ENCODE measurements at regions not wholly inside any gene's neighbourhood (a gene's known extent, or its start where the extent isn't known, plus 50 kb on each side); places are given as distances from the start of the nearest gene placed in this dataset.

DNA sequence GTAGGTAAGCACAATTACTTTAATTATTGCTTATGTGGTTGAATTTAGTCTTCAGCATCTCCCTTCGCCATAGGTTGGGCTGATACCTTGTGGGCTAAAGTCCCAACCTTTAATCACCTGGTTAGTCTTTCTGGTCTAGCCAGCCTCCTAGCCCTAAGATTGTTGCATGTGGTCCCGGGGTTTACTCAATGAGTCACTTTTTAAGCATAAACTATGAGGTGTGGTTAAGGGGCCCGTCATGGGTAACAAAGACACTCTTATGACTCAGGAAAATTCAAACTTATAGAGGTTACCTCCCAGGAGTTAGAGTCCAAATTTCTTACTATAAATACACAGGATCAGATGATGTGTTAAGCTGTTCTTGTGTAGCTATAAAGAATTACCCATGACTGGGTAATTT, 841.6 kb downstream of the TRIB2 start (continued):
- TF ChIP-seq SMAD4 (CRISPR knock-in tag; IDR thresholded peaks at IDR 0.05) (no peak), TP53 (CRISPR knock-in tag; IDR thresholded peaks at IDR 0.05) (no peak), SOX15 (CRISPR knock-in tag; IDR thresholded peaks at IDR 0.05) (no peak), JUN (CRISPR knock-in tag; IDR thresholded peaks at IDR 0.05) (no peak), ZBTB43 (CRISPR knock-in tag; IDR thresholded peaks at IDR 0.05) (no peak)

GRCh38 chr2:13560322-13560721, 843.6 kb downstream of the TRIB2 start:
- H3K9me3 Mint-ChIP-seq: no peaks in the 10 kb centered on the region
- TF ChIP-seq NR2C2 (CRISPR knock-in tag; IDR thresholded peaks at IDR 0.05) (no peak), NFATC4 (CRISPR knock-in tag; IDR thresholded peaks at IDR 0.05) (no peak), HMGA2 (CRISPR knock-in tag; IDR thresholded peaks at IDR 0.05) (no peak)
- TF ChIP-seq, protein P1, sequence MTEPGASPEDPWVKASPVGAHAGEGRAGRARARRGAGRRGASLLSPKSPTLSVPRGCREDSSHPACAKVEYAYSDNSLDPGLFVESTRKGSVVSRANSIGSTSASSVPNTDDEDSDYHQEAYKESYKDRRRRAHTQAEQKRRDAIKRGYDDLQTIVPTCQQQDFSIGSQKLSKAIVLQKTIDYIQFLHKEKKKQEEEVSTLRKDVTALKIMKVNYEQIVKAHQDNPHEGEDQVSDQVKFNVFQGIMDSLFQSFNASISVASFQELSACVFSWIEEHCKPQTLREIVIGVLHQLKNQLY (CRISPR knock-in tag; IDR thresholded peaks at IDR 0.05): no peak
- no peaks in the 10 kb centered on the region for H3K36me3 Mint-ChIP-seq
- no peak overlapping the region for H3K4me3 Mint-ChIP-seq
- no peak for DNase-seq (ENCODE audit: low spot score)
- no peak overlapping the region for H3K27ac Mint-ChIP-seq
- no peaks in the 10 kb centered on the region for H3K27me3 Mint-ChIP-seq (ENCODE audit: low read depth)
- H3K4me1 Mint-ChIP-seq: no peaks in the 10 kb centered on the region
- ATAC-seq: no peak
- POLR2A ChIA-PET: no interaction called here
- CTCF ChIA-PET: no interaction called here

- no peaks in the 10 kb centered on the region for H3K27me3 Mint-ChIP-seq (ENCODE audit: low read depth)
- POLR2A ChIA-PET: no interaction called here
- no peaks in the 10 kb centered on the region for H3K36me3 Mint-ChIP-seq
- no peaks in the 10 kb centered on the region for H3K9me3 Mint-ChIP-seq
- no peak overlapping the region for H3K27ac Mint-ChIP-seq
- CTCF ChIA-PET: no interaction called here
- H3K4me3 Mint-ChIP-seq: no peak overlapping the region
- DNase-seq (ENCODE audit: low spot score): no peak
- H3K4me1 Mint-ChIP-seq: no peaks in the 10 kb centered on the region
- TF ChIP-seq NR3C1 (CRISPR knock-in tag; conservative IDR thresholded peaks at IDR 0.05; ENCODE audit: low read depth) (no peak), ZBTB21 (CRISPR knock-in tag; IDR thresholded peaks at IDR 0.05; ENCODE audit: borderline replicate concordance) (no peak), TEAD4 (CRISPR knock-in tag; IDR thresholded peaks at IDR 0.05) (no peak), ZBTB43 (CRISPR knock-in tag; IDR thresholded peaks at IDR 0.05) (no peak), SMAD4 (CRISPR knock-in tag; IDR thresholded peaks at IDR 0.05) (no peak), ZNF121 (CRISPR knock-in tag; IDR thresholded peaks at IDR 0.05) (no peak), TCF7 (CRISPR knock-in tag; IDR thresholded peaks at IDR 0.05; ENCODE audit: low read depth) (no peak), ZNF416 (CRISPR knock-in tag; IDR thresholded peaks at IDR 0.05) (no peak), NR1H2 (CRISPR knock-in tag; IDR thresholded peaks at IDR 0.05) (no peak), OVOL2 (CRISPR knock-in tag; IDR thresholded peaks at IDR 0.05; ENCODE audit: borderline replicate concordance) (no peak), IRF2 (CRISPR knock-in tag; IDR thresholded peaks at IDR 0.05; ENCODE audit: borderline replicate concordance, low read depth) (no peak), TP53 (CRISPR knock-in tag; IDR thresholded peaks at IDR 0.05) (no peak), SMAD3 (CRISPR knock-in tag; IDR thresholded peaks at IDR 0.05; ENCODE audit: borderline replicate concordance) (no peak), ZNF423 (CRISPR knock-in tag; IDR thresholded peaks at IDR 0.05) (no peak), ZNF219 (CRISPR knock-in tag; IDR thresholded peaks at IDR 0.05; ENCODE audit: borderline replicate concordance) (no peak), GTF2I (CRISPR knock-in tag; conservative IDR thresholded peaks at IDR 0.05) (no peak), ZNF263 (CRISPR knock-in tag; IDR thresholded peaks at IDR 0.05; ENCODE audit: low read depth) (no peak), E2F1 (CRISPR knock-in tag; IDR thresholded peaks at IDR 0.05) (no peak), ATF6 (CRISPR knock-in tag; IDR thresholded peaks at IDR 0.05) (no peak)
- TF ChIP-seq, protein P2, sequence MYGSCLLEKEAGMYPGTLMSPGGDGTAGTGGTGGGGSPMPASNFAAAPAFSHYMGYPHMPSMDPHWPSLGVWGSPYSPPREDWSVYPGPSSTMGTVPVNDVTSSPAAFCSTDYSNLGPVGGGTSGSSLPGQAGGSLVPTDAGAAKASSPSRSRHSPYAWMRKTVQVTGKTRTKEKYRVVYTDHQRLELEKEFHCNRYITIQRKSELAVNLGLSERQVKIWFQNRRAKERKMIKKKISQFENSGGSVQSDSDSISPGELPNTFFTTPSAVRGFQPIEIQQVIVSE (CRISPR knock-in tag; IDR thresholded peaks at IDR 0.05; ENCODE audit: borderline replicate concordance): no peak
- no peak for ATAC-seq
These were observed 855.7 kb downstream of the TRIB2 start for GRCh38 chr2:13572466-13572865.

All from WTC11 (cell line).